HG03558 (cell line): ENCODE measurements at regions not wholly inside any gene's neighbourhood (a gene's known extent, or its start where the extent isn't known, plus 50 kb on each side); places are given as distances from the start of the nearest gene placed in this dataset.
"Not testable (repeated sequence)": the region's sequence is repeated elsewhere in the genome, so short reads cannot be mapped to it uniquely, and the experiment has no call there.

ENCODE experiments used
- ATAC-seq: cut with Tn5 transposase; IDR thresholded peaks from one replicate; pipeline ENCODE4 v1.9.1; 2021; ENCODE audit warnings: moderate number of reproducible peaks; ENCODE audit not compliant: unreplicated experiment; ENCODE audit errors: extremely low read depth

- no peak for ATAC-seq
These were observed 544.9 kb upstream of the CBLB start for GRCh38 chr3:106413683-106414082.

GRCh38 chr3:106420628-106421027 is 551.8 kb upstream of the CBLB start:
- ATAC-seq: no peak

- no peak for ATAC-seq
These were observed 552.6 kb upstream of the CBLB start for GRCh38 chr3:106421426-106421825.

GRCh38 chr3:106421909-106422308 is 553.1 kb upstream of the CBLB start:
- ATAC-seq: no peak

GRCh38 chr3:106423321-106424225 is 554.8 kb upstream of the CBLB start:
- no peak for ATAC-seq

GRCh38 chr3:106425026-106425425 is 556.2 kb upstream of the CBLB start:
- ATAC-seq: no peak

- no peak for ATAC-seq
These were observed 557.1 kb upstream of the CBLB start for GRCh38 chr3:106425916-106426315.

GRCh38 chr3:106428565-106428994 is 559.8 kb upstream of the CBLB start:
- no peak for ATAC-seq

- ATAC-seq: no peak
These were observed 562.9 kb upstream of the CBLB start for GRCh38 chr3:106431721-106432120.

- ATAC-seq: no peak
These were observed 567.2 kb upstream of the CBLB start for GRCh38 chr3:106435899-106436453.

- ATAC-seq: no peak
These were observed 570.1 kb upstream of the CBLB start for GRCh38 chr3:106438887-106439286.

GRCh38 chr3:106440672-106441071 is 571.9 kb upstream of the CBLB start:
- ATAC-seq: no peak

- no peak for ATAC-seq
These were observed 577.5 kb upstream of the CBLB start for GRCh38 chr3:106446271-106446670.

- ATAC-seq: no peak
These were observed 579.0 kb upstream of the CBLB start for GRCh38 chr3:106447723-106448301.

- ATAC-seq: not testable (repeated sequence)
These were observed 579.7 kb upstream of the CBLB start for GRCh38 chr3:106448372-106448966.

GRCh38 chr3:106452096-106452495 is 583.3 kb upstream of the CBLB start:
- no peak for ATAC-seq

GRCh38 chr3:106454497-106454896 is 585.7 kb upstream of the CBLB start:
- no peak for ATAC-seq

- peak; percentile 99 for ATAC-seq
These were observed 588.7 kb upstream of the CBLB start for GRCh38 chr3:106457281-106458180.

GRCh38 chr3:106458952-106459351 is 590.1 kb upstream of the CBLB start:
- ATAC-seq: no peak

GRCh38 chr3:106466881-106467280 is 598.1 kb upstream of the CBLB start:
- ATAC-seq: no peak
